Neural crest cell (in vitro differentiated cells): ENCODE measurements at regions not wholly inside any gene's neighbourhood (a gene's known extent, or its start where the extent isn't known, plus 50 kb on each side); places are given as distances from the start of the nearest gene placed in this dataset.
A peak's percentile ranks its signal among the peaks of the same experiment; 100 is the strongest.

Experiments used
- DNase-seq: peaks from one replicate; pipeline ENCODE4 v3.0.0; 2021; ENCODE audit warnings: low read depth, mixed read lengths, low spot score
- H3K27ac Mint-ChIP-seq: one replicate; pipeline ENCODE4 v1.8.0; 2021; ENCODE audit warnings: mild to moderate bottlenecking, mixed read lengths; ENCODE audit not compliant: unreplicated experiment
- H3K27me3 Mint-ChIP-seq: 2 replicates; pipeline ENCODE4 v1.8.0; 2021; ENCODE audit warnings: low read depth, mild to moderate bottlenecking, mixed read lengths
- H3K36me3 Mint-ChIP-seq: 2 replicates; pipeline ENCODE4 v1.8.0; 2021; ENCODE audit warnings: low read depth, mild to moderate bottlenecking, mixed read lengths
- H3K4me1 Mint-ChIP-seq: 2 replicates; pipeline ENCODE4 v1.8.0; 2021; ENCODE audit warnings: mixed read lengths
- H3K4me3 Mint-ChIP-seq: one replicate; pipeline ENCODE4 v1.8.0; 2021; ENCODE audit warnings: mild to moderate bottlenecking, mixed read lengths
- H3K9me3 Mint-ChIP-seq: 2 replicates; pipeline ENCODE4 v1.8.0; 2021; ENCODE audit warnings: mixed read lengths
- CTCF ChIP-seq: fragments of 200-600 bp; sonication (generic); conservative IDR thresholded peaks from 2 replicates; pipeline ENCODE4 v1.5.0; 2021; ENCODE audit warnings: antibody characterized with exemption, mild to moderate bottlenecking

GRCh38 chr6:170008294-170008785 lies 256.9 kb downstream of the ERMARD start:
- Mint-ChIP-seq H3K9me3 (peaks cover 16% of the 10 kb centered on the region), H3K27ac (no peak overlapping the region), H3K36me3 (peaks cover 7% of the 10 kb centered on the region), H3K4me3 (no peak overlapping the region), H3K4me1 (peaks cover 23% of the 10 kb centered on the region), H3K27me3 (peaks cover 32% of the 10 kb centered on the region)
- TF ChIP-seq CTCF: no peak
- no peak for DNase-seq

GRCh38 chr6:170007468-170008293 lies 256.3 kb downstream of the ERMARD start:
- H3K27me3 Mint-ChIP-seq: peaks cover 30% of the 10 kb centered on the region
- peaks cover 20% of the 10 kb centered on the region for H3K9me3 Mint-ChIP-seq
- DNase-seq: no peak
- H3K36me3 Mint-ChIP-seq: peaks cover 7% of the 10 kb centered on the region
- H3K4me3 Mint-ChIP-seq: peak overlapping the region; percentile 57
- no peak overlapping the region for H3K27ac Mint-ChIP-seq
- H3K4me1 Mint-ChIP-seq: peaks cover 23% of the 10 kb centered on the region
- no peak for TF ChIP-seq CTCF

- no peak for TF ChIP-seq CTCF
- H3K4me3 Mint-ChIP-seq: peak overlapping the region; percentile 57
Observed at GRCh38 chr6:170006900-170007467, 255.6 kb downstream of the ERMARD start.

GRCh38 chr6:170006071-170006899 lies 254.9 kb downstream of the ERMARD start:
- no peak overlapping the region for H3K27ac Mint-ChIP-seq
- DNase-seq: no peak
- peaks cover 7% of the 10 kb centered on the region for H3K36me3 Mint-ChIP-seq
- TF ChIP-seq CTCF: no peak
- peaks cover 17% of the 10 kb centered on the region for H3K4me1 Mint-ChIP-seq
- peaks cover 25% of the 10 kb centered on the region for H3K9me3 Mint-ChIP-seq
- peak overlapping the region; percentile 57 for H3K4me3 Mint-ChIP-seq
- peaks cover 30% of the 10 kb centered on the region for H3K27me3 Mint-ChIP-seq

More at GRCh38 chr6:170006900-170007467, 255.6 kb downstream of the ERMARD start:
- peaks cover 25% of the 10 kb centered on the region for H3K9me3 Mint-ChIP-seq
- peaks cover 23% of the 10 kb centered on the region for H3K4me1 Mint-ChIP-seq
- DNase-seq: no peak
- no peak overlapping the region for H3K27ac Mint-ChIP-seq
- peaks cover 30% of the 10 kb centered on the region for H3K27me3 Mint-ChIP-seq
- peaks cover 7% of the 10 kb centered on the region for H3K36me3 Mint-ChIP-seq

GRCh38 chr6:170005665-170006064 lies 254.2 kb downstream of the ERMARD start:
- Mint-ChIP-seq H3K27me3 (peaks cover 30% of the 10 kb centered on the region), H3K4me1 (peaks cover 16% of the 10 kb centered on the region), H3K36me3 (peaks cover 7% of the 10 kb centered on the region), H3K9me3 (peaks cover 25% of the 10 kb centered on the region), H3K4me3 (no peak overlapping the region), H3K27ac (no peak overlapping the region)
- TF ChIP-seq CTCF: no peak
- DNase-seq: no peak
